ENCODE measurements at regions not wholly inside any gene's neighbourhood (a gene's known extent, or its start where the extent isn't known, plus 50 kb on each side); places are given as distances from the start of the nearest gene placed in this dataset.
"Not testable (repeated sequence)": the region's sequence is repeated elsewhere in the genome, so short reads cannot be mapped to it uniquely, and the experiment has no call there.

DNA sequence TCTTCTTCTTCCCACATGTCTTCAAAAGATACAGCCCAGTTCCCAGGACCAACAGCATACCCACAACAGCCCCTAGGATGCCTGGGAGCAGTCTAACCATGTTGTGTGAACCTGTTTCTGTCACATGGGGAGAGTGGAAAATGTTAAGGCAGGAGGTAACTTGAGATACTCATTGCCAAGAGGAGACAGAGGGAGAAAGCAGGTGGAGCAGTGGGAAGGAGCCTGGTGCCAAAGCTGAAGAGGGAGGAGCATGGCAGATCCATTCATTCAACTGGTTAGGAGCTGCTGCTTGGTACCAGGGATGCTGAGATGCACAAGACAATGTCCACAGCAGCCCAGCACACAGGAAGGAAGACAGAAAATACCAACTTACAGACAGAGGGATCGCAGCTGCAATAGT lies 149.8 kb upstream of the ETV3 start:
- no peak for DNase-seq

- no peak for DNase-seq
These were observed 149.3 kb upstream of the ETV3 start for GRCh38 chr1:157287462-157287861.

DNA sequence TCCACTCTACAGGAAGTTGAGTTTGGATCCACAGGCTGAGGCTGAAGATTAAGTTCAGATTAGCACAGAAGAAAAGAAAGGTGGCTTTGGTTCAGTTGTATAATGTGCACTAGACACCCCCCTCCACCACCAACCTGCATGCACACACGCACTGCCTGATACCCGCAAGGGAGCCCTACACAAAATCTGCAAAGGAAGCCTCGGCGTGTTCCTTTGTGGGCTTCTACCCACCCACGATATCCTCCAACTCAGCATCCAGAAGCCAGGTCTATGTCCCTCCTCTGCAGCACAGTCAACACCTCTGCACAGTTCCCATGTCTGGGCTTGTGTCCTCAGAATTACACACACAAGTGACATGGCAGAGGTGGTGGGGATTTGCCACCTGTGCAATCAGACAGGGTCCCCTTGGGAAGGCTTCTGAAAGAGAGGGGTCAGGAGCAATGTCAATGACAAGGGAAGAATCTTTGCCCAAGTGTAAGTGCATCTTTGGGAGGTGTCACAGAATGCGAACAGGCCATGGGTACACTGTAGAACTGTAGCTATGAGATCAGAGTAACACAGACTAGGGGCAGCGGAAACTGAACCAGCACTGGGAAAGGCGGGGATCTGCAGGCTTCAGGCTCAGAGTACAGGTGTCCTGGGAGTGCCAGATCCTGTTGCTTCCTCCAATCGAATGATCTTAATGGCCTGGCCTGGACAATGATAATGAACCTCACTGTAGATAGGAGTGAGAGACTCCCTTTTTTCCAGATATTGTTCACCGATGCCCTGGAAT lies 148.6 kb upstream of the ETV3 start:
- no peak for DNase-seq

GRCh38 chr1:157286096-157286495 lies 147.9 kb upstream of the ETV3 start:
- no peak for DNase-seq

GRCh38 chr1:157284451-157284850 lies 146.3 kb upstream of the ETV3 start:
- no peak for DNase-seq

- DNase-seq, result no peak
These were observed 141.6 kb upstream of the ETV3 start for GRCh38 chr1:157279802-157280140.

- DNase-seq, result no peak
These were observed 141.1 kb upstream of the ETV3 start for GRCh38 chr1:157279138-157279801.

- DNase-seq, result no peak
These were observed 140.4 kb upstream of the ETV3 start for GRCh38 chr1:157278383-157279137.

GRCh38 chr1:157277913-157278312 lies 139.7 kb upstream of the ETV3 start:
- DNase-seq, result no peak

DNA sequence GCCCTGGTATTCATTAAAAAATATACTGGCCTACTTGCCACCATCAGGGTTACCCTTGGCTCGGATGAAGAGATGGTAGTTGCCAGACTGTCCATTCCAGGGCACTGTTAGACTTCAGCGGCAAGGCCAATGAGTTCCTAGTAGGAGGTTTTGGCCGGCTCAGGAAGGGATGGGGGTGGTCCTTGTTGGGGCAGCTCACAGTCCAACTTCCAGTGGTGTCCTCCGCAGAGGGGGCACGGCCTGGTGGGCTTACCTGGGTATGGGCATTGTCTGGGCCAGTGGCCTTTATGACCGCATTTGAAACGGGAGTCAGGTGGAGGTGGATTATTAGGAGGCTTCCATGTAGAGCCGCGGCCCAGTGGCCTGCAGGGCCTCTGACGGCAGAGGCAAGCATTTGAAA lies 139.1 kb upstream of the ETV3 start:
- DNase-seq, result no peak

GRCh38 chr1:157274698-157275534 lies 136.7 kb upstream of the ETV3 start:
- DNase-seq, result no peak

DNA sequence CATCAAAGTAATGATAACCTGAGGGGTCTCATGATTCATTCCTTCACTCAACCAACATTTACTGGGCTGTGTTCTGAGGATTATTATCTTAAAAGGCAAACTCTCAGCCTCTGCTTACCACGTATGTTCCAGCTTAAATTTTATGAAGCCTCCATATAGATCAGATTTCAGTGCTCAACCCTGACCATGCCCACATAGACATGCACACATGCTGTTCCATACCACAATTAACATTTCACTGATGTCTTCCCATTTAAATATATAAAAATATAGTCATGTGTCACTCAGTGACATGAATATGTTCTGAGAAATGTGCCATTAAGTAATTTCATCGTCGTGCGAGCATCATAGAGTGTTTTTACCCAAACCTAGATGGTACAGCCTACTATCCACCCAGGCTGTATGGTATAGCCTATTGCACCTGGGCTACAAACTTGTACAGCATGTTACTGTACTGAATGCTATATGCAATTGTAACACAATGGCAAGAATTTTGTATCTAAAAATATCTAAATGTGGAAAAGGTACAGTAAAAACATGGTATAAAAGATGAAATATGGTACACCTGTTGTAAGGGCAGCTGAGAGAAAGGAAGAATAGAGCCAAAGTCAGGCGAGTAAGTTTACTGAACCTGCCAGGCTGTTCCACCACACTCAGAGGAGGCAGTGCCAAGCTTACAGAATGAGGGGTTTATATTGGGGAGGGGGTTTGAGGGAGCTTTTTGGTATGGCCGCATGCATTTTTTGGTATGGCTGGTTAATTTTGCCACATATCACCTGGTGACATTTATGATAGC lies 134.7 kb upstream of the ETV3 start:
- no peak for DNase-seq

- DNase-seq, result no peak
These were observed 134.1 kb upstream of the ETV3 start for GRCh38 chr1:157272264-157272663.

DNA sequence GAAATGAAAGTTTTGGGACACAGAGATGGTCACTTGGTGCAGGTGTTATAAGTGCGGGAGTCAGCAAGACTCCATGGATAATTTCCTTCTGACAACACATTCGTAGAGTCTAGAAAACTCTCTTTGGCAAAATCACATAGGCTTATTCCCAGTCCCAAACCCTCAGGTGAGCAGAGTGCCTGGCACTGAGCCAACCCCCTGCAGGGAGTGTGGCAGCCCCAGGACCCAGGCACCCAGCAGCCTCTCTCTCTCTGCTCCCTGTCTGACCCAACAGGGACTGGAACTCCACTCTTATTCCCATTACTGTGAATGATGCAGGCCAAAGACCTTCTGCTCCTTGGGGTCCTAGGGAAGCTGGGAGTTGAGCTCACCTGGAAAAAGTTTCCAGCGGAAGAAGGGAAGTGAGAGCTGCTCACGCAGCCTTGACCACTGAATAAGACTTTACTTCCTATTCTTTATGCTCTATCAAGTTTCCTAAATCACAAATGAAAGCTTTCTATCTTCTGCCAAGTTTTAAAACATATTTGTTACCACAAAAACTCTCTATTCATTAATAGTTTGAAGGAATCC lies 132.6 kb upstream of the ETV3 start:
- DNase-seq, result no peak

DNA sequence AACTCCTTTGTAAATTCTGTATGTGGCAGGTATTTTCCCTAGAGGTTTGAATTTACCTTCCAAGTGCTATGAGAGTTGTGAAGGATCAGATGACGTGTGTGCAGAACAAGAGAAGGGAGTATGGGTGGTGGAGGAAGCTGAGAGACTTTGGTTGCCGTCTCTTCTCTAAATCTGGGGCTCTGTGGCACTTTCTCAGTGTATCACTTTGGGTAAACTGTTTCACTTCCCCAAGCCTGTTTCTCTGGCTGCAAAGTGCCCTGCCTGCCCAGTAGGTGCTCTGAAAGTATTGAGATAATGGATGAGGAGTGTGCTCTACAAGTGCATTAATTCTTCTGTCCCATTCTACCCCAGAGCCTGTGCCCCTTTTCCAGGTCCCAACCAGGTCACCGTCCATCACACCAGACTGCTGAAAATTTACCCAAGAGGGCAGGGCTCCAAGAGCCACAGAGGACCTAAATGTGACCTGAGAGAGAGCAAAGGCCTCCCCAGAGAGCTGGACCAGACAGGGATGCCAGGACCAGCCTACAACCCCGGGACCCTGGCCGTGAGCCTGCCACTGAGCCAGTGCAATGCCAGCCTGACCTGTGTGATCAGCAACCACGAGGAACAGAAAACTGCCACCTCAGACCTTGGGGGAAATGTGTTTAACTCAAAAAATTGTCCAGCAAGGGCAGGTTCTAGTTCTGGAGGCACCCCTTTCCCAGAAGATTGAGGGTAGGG lies 131.6 kb upstream of the ETV3 start:
- no peak for DNase-seq

DNA sequence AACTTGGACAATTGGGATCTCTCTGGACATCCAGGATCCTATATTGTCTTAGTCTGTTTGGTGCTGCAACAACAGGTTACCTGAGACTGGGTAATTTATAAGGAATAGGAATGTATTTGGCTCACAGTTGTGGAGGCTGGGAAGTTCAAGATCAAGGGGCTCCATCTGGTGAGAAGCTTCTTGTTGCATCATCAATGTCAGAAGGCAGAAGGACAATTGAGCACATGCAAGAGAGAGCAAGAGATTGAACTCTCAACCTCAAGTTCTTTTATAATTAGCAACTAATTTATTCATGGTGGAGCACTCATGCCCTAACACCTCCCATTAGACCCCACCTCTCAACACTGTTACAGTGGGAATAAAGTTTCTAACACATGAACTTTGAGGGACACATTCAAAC lies 124.7 kb upstream of the ETV3 start:
- DNase-seq, result no peak

GRCh38 chr1:157262422-157262821 lies 124.2 kb upstream of the ETV3 start:
- DNase-seq, result no peak

DNA sequence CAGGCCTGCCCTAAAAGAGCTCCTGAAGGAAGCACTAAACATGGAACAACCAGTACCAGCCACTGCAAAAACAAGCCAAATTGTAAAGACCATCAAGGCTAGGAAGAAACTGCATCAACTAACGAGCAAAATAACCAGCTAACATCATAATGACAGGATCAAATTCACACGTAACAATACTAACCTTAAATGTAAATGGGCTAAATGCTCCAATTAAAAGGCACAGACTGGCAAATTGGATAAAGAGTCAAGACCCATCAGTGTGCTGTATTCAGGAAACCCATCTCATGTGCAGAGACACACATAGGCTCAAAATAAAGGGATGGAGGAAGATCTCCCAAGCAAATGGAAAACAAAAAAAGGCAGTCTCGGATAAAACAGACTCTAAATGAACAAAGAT lies 117.7 kb upstream of the ETV3 start:
- not testable (repeated sequence) for DNase-seq

GRCh38 chr1:157254183-157254582 lies 116.0 kb upstream of the ETV3 start:
- DNase-seq, result not testable (repeated sequence)

GRCh38 chr1:157252473-157252872 lies 114.3 kb upstream of the ETV3 start:
- no peak for DNase-seq

GRCh38 chr1:157249739-157250138 lies 111.5 kb upstream of the ETV3 start:
- DNase-seq, result no peak

Measured in T-helper 2 cell (primary cell).